Ishikawa (cell line): ENCODE measurements at regions not wholly inside any gene's neighbourhood (a gene's known extent, or its start where the extent isn't known, plus 50 kb on each side); places are given as distances from the start of the nearest gene placed in this dataset.

Source experiments
- CEBPB ChIP-seq: IDR thresholded peaks from 2 replicates; pipeline ENCODE4 v1.6.1; 2012
- CREB1 ChIP-seq: IDR thresholded peaks from 2 replicates; pipeline ENCODE4 v1.6.1; 2012; ENCODE audit warnings: low read depth
- EGR1 ChIP-seq: IDR thresholded peaks from 2 replicates; pipeline ENCODE4 v1.6.1; 2012
- EP300 ChIP-seq: IDR thresholded peaks from 2 replicates; pipeline ENCODE4 v1.6.1; 2012; ENCODE audit warnings: borderline replicate concordance
- FOXM1 ChIP-seq: IDR thresholded peaks from 2 replicates; pipeline ENCODE4 v1.6.1; 2012; ENCODE audit warnings: low read depth, borderline replicate concordance
- MAX ChIP-seq: IDR thresholded peaks from 2 replicates; pipeline ENCODE4 v1.6.1; 2012
- NFIC ChIP-seq: IDR thresholded peaks from 2 replicates; pipeline ENCODE4 v1.6.1; 2012
- RAD21 ChIP-seq: IDR thresholded peaks from 2 replicates; pipeline ENCODE4 v1.6.1; 2012; ENCODE audit warnings: low read depth
- TAF1 ChIP-seq: IDR thresholded peaks from 2 replicates; pipeline ENCODE4 v1.6.1; 2012; ENCODE audit warnings: low read depth, mild to moderate bottlenecking
- TCF12 ChIP-seq: IDR thresholded peaks from 2 replicates; pipeline ENCODE4 v1.6.1; 2012; ENCODE audit warnings: low read depth
- USF1 ChIP-seq: IDR thresholded peaks from 2 replicates; pipeline ENCODE4 v1.6.1; 2012
- TF ChIP-seq, protein P1 (sequence below): IDR thresholded peaks from 2 replicates; pipeline ENCODE4 v1.6.1; 2012; ENCODE audit warnings: low read depth, mild to moderate bottlenecking

DNA sequence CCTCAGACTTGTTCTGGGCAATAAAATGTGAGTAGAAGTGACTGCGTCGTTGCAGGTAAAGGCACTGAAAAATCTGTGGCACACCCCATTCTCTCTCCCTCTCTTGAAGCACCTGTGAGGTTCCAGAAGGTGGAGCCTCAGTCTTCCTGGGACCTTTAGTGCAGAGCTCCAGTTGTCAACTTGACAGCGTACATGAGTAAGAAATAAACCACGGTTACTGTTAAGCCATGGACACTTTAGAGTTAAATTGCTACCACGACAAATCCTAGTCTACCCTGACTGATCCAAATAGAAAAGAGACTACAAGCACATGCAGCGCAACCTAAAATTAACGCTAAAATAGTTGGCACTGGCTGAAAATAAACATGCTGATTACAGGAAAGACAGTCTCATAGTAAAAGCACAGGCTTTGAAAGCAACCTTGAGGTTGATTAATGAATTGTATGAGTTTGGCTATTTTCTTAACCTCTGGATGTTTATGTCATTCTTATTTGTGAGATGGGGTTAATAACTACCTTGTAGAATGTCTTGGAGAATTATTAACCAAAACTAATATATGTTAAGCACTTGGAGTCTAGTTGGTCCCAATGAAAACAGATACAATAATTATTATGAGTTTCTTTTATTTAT, 93.0 kb upstream of the PLPPR4 start:
- TF ChIP-seq EP300 (no peak), TAF1 (no peak), RAD21 (no peak), FOXM1 (no peak), EGR1 (no peak), CEBPB (no peak), USF1 (no peak), MAX (no peak), NFIC (no peak), TCF12 (no peak), CREB1 (no peak)
- TF ChIP-seq, protein P1, sequence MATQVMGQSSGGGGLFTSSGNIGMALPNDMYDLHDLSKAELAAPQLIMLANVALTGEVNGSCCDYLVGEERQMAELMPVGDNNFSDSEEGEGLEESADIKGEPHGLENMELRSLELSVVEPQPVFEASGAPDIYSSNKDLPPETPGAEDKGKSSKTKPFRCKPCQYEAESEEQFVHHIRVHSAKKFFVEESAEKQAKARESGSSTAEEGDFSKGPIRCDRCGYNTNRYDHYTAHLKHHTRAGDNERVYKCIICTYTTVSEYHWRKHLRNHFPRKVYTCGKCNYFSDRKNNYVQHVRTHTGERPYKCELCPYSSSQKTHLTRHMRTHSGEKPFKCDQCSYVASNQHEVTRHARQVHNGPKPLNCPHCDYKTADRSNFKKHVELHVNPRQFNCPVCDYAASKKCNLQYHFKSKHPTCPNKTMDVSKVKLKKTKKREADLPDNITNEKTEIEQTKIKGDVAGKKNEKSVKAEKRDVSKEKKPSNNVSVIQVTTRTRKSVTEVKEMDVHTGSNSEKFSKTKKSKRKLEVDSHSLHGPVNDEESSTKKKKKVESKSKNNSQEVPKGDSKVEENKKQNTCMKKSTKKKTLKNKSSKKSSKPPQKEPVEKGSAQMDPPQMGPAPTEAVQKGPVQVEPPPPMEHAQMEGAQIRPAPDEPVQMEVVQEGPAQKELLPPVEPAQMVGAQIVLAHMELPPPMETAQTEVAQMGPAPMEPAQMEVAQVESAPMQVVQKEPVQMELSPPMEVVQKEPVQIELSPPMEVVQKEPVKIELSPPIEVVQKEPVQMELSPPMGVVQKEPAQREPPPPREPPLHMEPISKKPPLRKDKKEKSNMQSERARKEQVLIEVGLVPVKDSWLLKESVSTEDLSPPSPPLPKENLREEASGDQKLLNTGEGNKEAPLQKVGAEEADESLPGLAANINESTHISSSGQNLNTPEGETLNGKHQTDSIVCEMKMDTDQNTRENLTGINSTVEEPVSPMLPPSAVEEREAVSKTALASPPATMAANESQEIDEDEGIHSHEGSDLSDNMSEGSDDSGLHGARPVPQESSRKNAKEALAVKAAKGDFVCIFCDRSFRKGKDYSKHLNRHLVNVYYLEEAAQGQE: no peak
